CD14-positive monocyte (primary cell): ENCODE measurements at regions not wholly inside any gene's neighbourhood (a gene's known extent, or its start where the extent isn't known, plus 50 kb on each side); places are given as distances from the start of the nearest gene placed in this dataset.

Experiments
- DNase-seq, 3 donors: peaks; one replicate each; pipeline ENCODE4 v3.0.0-alpha.2; 2011 to 2022
- H2AFZ ChIP-seq: 2 replicates; pipeline ENCODE4 v1.6.0; 2012; ENCODE audit warnings: mild to moderate bottlenecking, low read depth, low read length, inconsistent platforms; ENCODE audit not compliant: insufficient read depth, poor library complexity, severe bottlenecking
- H3K27ac ChIP-seq, 2 donors: 1 replicate in 1 of 2; 2 replicates in 1 of 2; pipeline ENCODE4 v1.5.1; 2012 to 2013; ENCODE audit warnings: low read length in 2 of 2, control low read depth in 1 of 2, inconsistent platforms in 1 of 2, low read depth in 1 of 2, mild to moderate bottlenecking in 1 of 2
- H3K27me3 ChIP-seq, 2 donors: one replicate each; pipeline versions ENCODE4 v1.6.0 to v1.6.1; 2011 to 2013; ENCODE audit warnings: low read length in 2 of 2; ENCODE audit not compliant: control insufficient read depth in 2 of 2, insufficient read depth in 2 of 2
- H3K36me3 ChIP-seq, 2 donors: replicated peaks in 1 of 2; 1 replicate in 1 of 2; 2 replicates in 1 of 2; pipeline versions ENCODE4 v1.5.1 to v1.6.1; 2012 to 2013; ENCODE audit warnings: low read length in 2 of 2, control low read depth in 1 of 2, inconsistent platforms in 1 of 2, mild to moderate bottlenecking in 1 of 2; ENCODE audit not compliant: insufficient read depth in 2 of 2, control insufficient read depth in 1 of 2
- H3K4me1 ChIP-seq, 2 donors: 1 replicate in 1 of 2; 2 replicates in 1 of 2; pipeline versions ENCODE4 v1.5.1 to v1.6.1; 2012 to 2013; ENCODE audit warnings: low read length in 2 of 2, control low read depth in 1 of 2, inconsistent platforms in 1 of 2, mild to moderate bottlenecking in 1 of 2, moderate library complexity in 1 of 2; ENCODE audit not compliant: insufficient read depth in 2 of 2, control insufficient read depth in 1 of 2
- H3K4me2 ChIP-seq: replicated peaks from 2 replicates; pipeline ENCODE3; 2012; ENCODE audit warnings: low read length, moderate library complexity, mild to moderate bottlenecking; ENCODE audit not compliant: poor library complexity, severe bottlenecking; ENCODE audit errors: extremely low read depth
- H3K4me3 ChIP-seq, 3 experiments: fragments of 200-600 bp in 1 of 3; sonication (generic) in 1 of 3; replicated peaks in 1 of 3; 1 replicate in 2 of 3; 2 replicates in 1 of 3; pipeline ENCODE4 v1.5.1; 2011 to 2013; ENCODE audit warnings: low read length in 3 of 3, mild to moderate bottlenecking in 3 of 3, control low read depth in 2 of 3, low read depth in 2 of 3, inconsistent platforms in 1 of 3, moderate library complexity in 1 of 3
- H3K79me2 ChIP-seq: 2 replicates; pipeline ENCODE4 v1.6.0; 2012; ENCODE audit warnings: mild to moderate bottlenecking, control low read depth, inconsistent platforms, low read length, moderate library complexity; ENCODE audit not compliant: insufficient read depth
- H3K9ac ChIP-seq: 2 replicates; pipeline ENCODE4 v1.6.0; 2017; ENCODE audit warnings: low read length, mild to moderate bottlenecking; ENCODE audit not compliant: insufficient read depth, poor library complexity, severe bottlenecking
- H3K9me3 ChIP-seq, 2 donors: replicated peaks in 1 of 2; 1 replicate in 1 of 2; 2 replicates in 1 of 2; pipeline versions ENCODE4 v1.5.1 to v1.6.1; 2012 to 2013; ENCODE audit warnings: low read length in 2 of 2, control low read depth in 1 of 2; ENCODE audit not compliant: control insufficient read depth in 1 of 2, insufficient read depth in 1 of 2
- H4K20me1 ChIP-seq: 2 replicates; pipeline ENCODE4 v1.6.0; 2012; ENCODE audit warnings: mild to moderate bottlenecking, low read length, control low read depth, moderate library complexity; ENCODE audit not compliant: insufficient read depth
- H3K27ac Mint-ChIP-seq, 7 donors: one replicate each; pipeline ENCODE4 v1.8.0; 2020; ENCODE audit warnings: mild to moderate bottlenecking in 7 of 7, mixed read lengths in 7 of 7, moderate library complexity in 6 of 7, inconsistent platforms in 2 of 7
- H3K27me3 Mint-ChIP-seq, 3 donors: one replicate each; pipeline ENCODE4 v1.8.0; 2021 to 2022; ENCODE audit warnings: low read depth in 3 of 3, mild to moderate bottlenecking in 3 of 3, mixed read lengths in 3 of 3, moderate library complexity in 3 of 3, inconsistent platforms in 1 of 3
- H3K36me3 Mint-ChIP-seq, 2 donors: one replicate each; pipeline ENCODE4 v1.8.0; 2020; ENCODE audit warnings: mixed read lengths in 2 of 2, inconsistent platforms in 1 of 2, mild to moderate bottlenecking in 1 of 2
- H3K4me1 Mint-ChIP-seq: one replicate; pipeline ENCODE4 v1.8.0; 2020; ENCODE audit warnings: mild to moderate bottlenecking, mixed read lengths
- H3K4me3 Mint-ChIP-seq, 2 donors: one replicate each; pipeline ENCODE4 v1.8.0; 2020; ENCODE audit warnings: mild to moderate bottlenecking in 2 of 2, mixed read lengths in 2 of 2, moderate library complexity in 1 of 2
- H3K9me3 Mint-ChIP-seq, 7 donors: one replicate each; pipeline ENCODE4 v1.8.0; 2020 to 2022; ENCODE audit warnings: mixed read lengths in 7 of 7, mild to moderate bottlenecking in 6 of 7, moderate library complexity in 6 of 7, inconsistent platforms in 2 of 7
- CTCF ChIP-seq: fragments of 200-600 bp; IDR thresholded peaks from one replicate; pipeline ENCODE4 v1.8.0; 2022; ENCODE audit warnings: antibody characterized with exemption, mild to moderate bottlenecking
- WGBS: methylation state at CpG from one replicate; pipeline ENCODE4 v1.1.5; 2013; ENCODE audit warnings: missing lambda C conversion rate; ENCODE audit not compliant: insufficient coverage; 5-methylcytosine and 5-hydroxymethylcytosine counted together
- intact Hi-C, 2 donors: fragments of 100-400 bp; cut with micrococcal nuclease; formaldehyde crosslinking; loops; one replicate each; pipeline versions ENCODE4 v1.15.0 to v1.15.1; 2023

- Histone ChIP-seq H3K9ac (peak overlapping the region; percentile 40), H3K36me3 (no peaks in the 10 kb centered on the region), H3K4me3 (no peak overlapping the region), H3K79me2 (no peaks in the 10 kb centered on the region), H2AFZ (peak overlapping the region; percentile 62), H3K4me1 (peaks cover 16 to 17% of the 10 kb centered on the region in 2 donors), H4K20me1 (no peaks in the 10 kb centered on the region), H3K27me3 (no peaks in the 10 kb centered on the region), H3K9me3 (no peaks in the 10 kb centered on the region), H3K27ac (peak overlapping the region in 1 of 2 donors; percentile 4), H3K4me2 (no peak overlapping the region)
- Mint-ChIP-seq H3K4me1 (peaks cover 20% of the 10 kb centered on the region), H3K4me3 (no peak overlapping the region), H3K27me3 (peaks cover 1 to 10% (median 4%) of the 10 kb centered on the region in 3 donors), H3K9me3 (no peaks in the 10 kb centered on the region), H3K36me3 (no peaks in the 10 kb centered on the region), H3K27ac (peak overlapping the region in 1 of 7 donors; percentile 22)
- DNase-seq, result no peak
- intact Hi-C loops, result loop anchor here in 1 of 2 donors (5.0 kb wide), 2 partner anchors 35 to 40 kb away; no protein-coding TSS in a partner anchor
- TF ChIP-seq CTCF, result no peak
- WGBS, result 77% methylated on average over 7 of the region's 11 CpGs
Observed at GRCh38 chr9:129422032-129422842, 198.7 kb downstream of the C9orf50 start.

GRCh38 chr9:129421371-129421770, 199.5 kb downstream of the C9orf50 start:
- Mint-ChIP-seq H3K27ac (no peak overlapping the region), H3K4me1 (peaks cover 28% of the 10 kb centered on the region), H3K4me3 (no peak overlapping the region), H3K27me3 (peaks cover 1 to 10% (median 4%) of the 10 kb centered on the region in 3 donors), H3K36me3 (peaks cover 0 to 2% of the 10 kb centered on the region in 2 donors), H3K9me3 (no peaks in the 10 kb centered on the region)
- DNase-seq, result no peak
- Histone ChIP-seq H3K36me3 (no peaks in the 10 kb centered on the region), H3K27me3 (no peaks in the 10 kb centered on the region), H3K27ac (no peak overlapping the region), H2AFZ (no peak overlapping the region), H3K4me1 (peaks cover 25 to 26% of the 10 kb centered on the region in 2 donors), H3K9me3 (no peaks in the 10 kb centered on the region), H3K4me2 (no peak overlapping the region), H3K79me2 (no peaks in the 10 kb centered on the region), H3K4me3 (no peak overlapping the region), H4K20me1 (no peaks in the 10 kb centered on the region), H3K9ac (no peak overlapping the region)
- no peak for TF ChIP-seq CTCF
- intact Hi-C loops, result loop anchor here in 1 of 2 donors (5.0 kb wide), 2 partner anchors 36 to 39 kb away; no protein-coding TSS in a partner anchor
- WGBS, result 99% methylated on average over 27 of the region's 29 CpGs
